Osteoblast (primary cell): ENCODE measurements at regions not wholly inside any gene's neighbourhood (a gene's known extent, or its start where the extent isn't known, plus 50 kb on each side); places are given as distances from the start of the nearest gene placed in this dataset.

Experiments used
- DNase-seq: peaks from one replicate; pipeline ENCODE4 v3.0.0; 2011; ENCODE audit warnings: low spot score, mixed read lengths; ENCODE audit not compliant: insufficient read length; ENCODE audit errors: missing footprints
- H2AFZ ChIP-seq: 2 replicates; pipeline ENCODE4 v1.6.0; 2011; ENCODE audit warnings: mild to moderate bottlenecking, low read length
- H3K27ac ChIP-seq: 2 replicates; pipeline ENCODE4 v1.5.1; 2011; ENCODE audit warnings: mild to moderate bottlenecking, low read depth, low read length, moderate library complexity
- H3K27me3 ChIP-seq: 2 replicates; pipeline ENCODE4 v1.6.0; 2012; ENCODE audit warnings: mild to moderate bottlenecking, control low read depth, inconsistent platforms, low read length, moderate library complexity; ENCODE audit not compliant: insufficient read depth
- H3K36me3 ChIP-seq: 2 replicates; pipeline ENCODE4 v1.5.1; 2011; ENCODE audit warnings: mild to moderate bottlenecking, low read length, control low read depth, moderate library complexity; ENCODE audit not compliant: insufficient read depth
- H3K4me1 ChIP-seq: 2 replicates; pipeline ENCODE4 v1.5.1; 2011; ENCODE audit warnings: mild to moderate bottlenecking, low read length, control low read depth, moderate library complexity; ENCODE audit not compliant: insufficient read depth
- H3K4me2 ChIP-seq: 2 replicates; pipeline ENCODE4 v1.6.0; 2011; ENCODE audit warnings: mild to moderate bottlenecking, low read length; ENCODE audit not compliant: insufficient read depth
- H3K4me3 ChIP-seq: fragments of 200-600 bp; sonication (generic); 3 replicates; pipeline ENCODE4 v1.5.1; 2012; ENCODE audit warnings: mild to moderate bottlenecking, low read length, inconsistent platforms; ENCODE audit not compliant: insufficient read depth
- H3K79me2 ChIP-seq: 2 replicates; pipeline ENCODE4 v1.6.0; 2012; ENCODE audit warnings: mild to moderate bottlenecking, low read length, control low read depth, inconsistent platforms; ENCODE audit not compliant: insufficient read depth
- H3K9me3 ChIP-seq: 2 replicates; pipeline ENCODE4 v1.5.1; 2011; ENCODE audit warnings: low read depth, low read length, control low read depth
- H4K20me1 ChIP-seq: 2 replicates; pipeline ENCODE4 v1.6.0; 2012; ENCODE audit warnings: mild to moderate bottlenecking, low read length, control low read depth; ENCODE audit not compliant: insufficient read depth
- CTCF ChIP-seq: IDR thresholded peaks from 2 replicates; pipeline ENCODE4 v1.5.1; 2011; ENCODE audit warnings: mild to moderate bottlenecking, low read depth, low read length, moderate library complexity; ENCODE audit errors: extremely low read depth

- peaks cover 2% of the 10 kb centered on the region for H3K9me3 ChIP-seq
- H3K36me3 ChIP-seq = no peaks in the 10 kb centered on the region
- no peak overlapping the region for H3K27ac ChIP-seq
- no peaks in the 10 kb centered on the region for H3K4me1 ChIP-seq
- no peak overlapping the region for H3K4me2 ChIP-seq
- H3K79me2 ChIP-seq = no peaks in the 10 kb centered on the region
- no peak for TF ChIP-seq CTCF
- DNase-seq = no peak
- H4K20me1 ChIP-seq = no peaks in the 10 kb centered on the region
- no peaks in the 10 kb centered on the region for H3K27me3 ChIP-seq
- H2AFZ ChIP-seq = no peak overlapping the region
- H3K4me3 ChIP-seq = no peak overlapping the region
Observed at GRCh38 chr7:119415682-119416081, 857.3 kb upstream of the KCND2 start.

DNA sequence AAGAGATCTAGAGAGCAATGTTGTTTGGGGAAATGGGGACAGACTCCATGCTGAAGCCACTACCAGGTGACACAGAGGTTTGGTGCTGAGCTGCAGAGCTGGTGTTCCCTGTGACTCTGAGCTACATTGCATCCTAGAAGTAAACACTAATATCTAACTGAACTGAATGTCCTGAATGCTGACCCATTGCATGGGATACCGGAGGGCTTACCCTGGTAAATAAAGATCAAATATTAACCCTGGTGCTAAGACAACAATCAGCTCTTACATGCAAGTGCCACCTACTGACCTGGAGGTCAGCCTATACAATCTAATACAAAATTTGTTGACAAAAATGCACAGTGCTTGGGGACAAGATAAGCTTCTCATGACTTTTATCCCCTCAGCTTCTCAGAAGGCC, 851.3 kb upstream of the KCND2 start:
- H3K4me2 ChIP-seq = no peak overlapping the region
- no peaks in the 10 kb centered on the region for H3K27me3 ChIP-seq
- no peak for TF ChIP-seq CTCF
- no peaks in the 10 kb centered on the region for H3K36me3 ChIP-seq
- no peak overlapping the region for H2AFZ ChIP-seq
- H3K4me3 ChIP-seq = no peak overlapping the region
- no peaks in the 10 kb centered on the region for H3K79me2 ChIP-seq
- H4K20me1 ChIP-seq = no peaks in the 10 kb centered on the region
- H3K9me3 ChIP-seq = peaks cover 4% of the 10 kb centered on the region
- no peak for DNase-seq
- H3K4me1 ChIP-seq = no peaks in the 10 kb centered on the region
- H3K27ac ChIP-seq = no peak overlapping the region

DNA sequence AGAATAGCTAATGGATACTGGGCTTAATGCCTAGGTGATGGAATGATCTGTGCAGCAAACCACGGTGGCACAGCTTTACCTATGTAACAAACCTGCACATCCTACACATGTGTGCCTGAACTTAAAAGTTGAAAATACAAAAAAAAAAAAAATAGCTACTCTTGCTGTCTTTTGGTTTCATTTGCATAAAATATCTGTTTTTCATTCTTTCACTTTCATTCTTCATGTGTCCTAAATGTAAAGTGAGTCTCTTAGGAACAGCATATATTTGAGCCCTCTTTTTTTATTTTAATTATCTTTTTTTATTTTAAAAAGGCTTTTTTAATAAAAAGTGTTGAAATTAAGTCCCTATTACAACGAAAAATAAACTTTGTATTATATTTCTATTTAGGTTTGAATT, 836.1 kb upstream of the KCND2 start:
- no peaks in the 10 kb centered on the region for H3K36me3 ChIP-seq
- no peak for TF ChIP-seq CTCF
- H3K4me2 ChIP-seq = no peak overlapping the region
- no peaks in the 10 kb centered on the region for H3K27me3 ChIP-seq
- no peaks in the 10 kb centered on the region for H3K79me2 ChIP-seq
- no peak overlapping the region for H2AFZ ChIP-seq
- no peaks in the 10 kb centered on the region for H3K4me1 ChIP-seq
- peaks cover 2% of the 10 kb centered on the region for H3K9me3 ChIP-seq
- no peaks in the 10 kb centered on the region for H4K20me1 ChIP-seq
- no peak overlapping the region for H3K27ac ChIP-seq
- no peak for DNase-seq
- no peak overlapping the region for H3K4me3 ChIP-seq

DNA sequence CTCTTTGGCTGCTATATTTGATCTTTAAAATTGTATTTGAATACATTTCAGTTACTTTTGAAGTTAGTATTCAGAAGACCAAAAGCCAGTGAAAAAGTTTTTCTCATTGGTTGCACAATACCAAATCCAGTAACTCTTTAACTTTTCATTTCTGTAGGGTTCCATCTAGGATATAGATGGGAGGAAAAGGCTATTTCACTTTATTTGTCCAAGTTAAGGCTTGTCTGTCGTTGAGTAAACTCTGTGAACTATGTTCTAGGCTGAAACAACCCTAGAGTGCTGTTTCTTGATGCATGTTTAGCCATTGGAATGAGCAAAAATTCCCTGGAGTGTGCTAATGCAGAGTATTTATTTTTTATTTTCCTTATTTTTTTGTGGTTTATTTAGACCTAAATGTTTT, 834.7 kb upstream of the KCND2 start:
- H3K27ac ChIP-seq = no peak overlapping the region
- no peaks in the 10 kb centered on the region for H3K27me3 ChIP-seq
- no peak overlapping the region for H3K4me2 ChIP-seq
- no peak overlapping the region for H2AFZ ChIP-seq
- no peaks in the 10 kb centered on the region for H3K36me3 ChIP-seq
- TF ChIP-seq CTCF = no peak
- H4K20me1 ChIP-seq = no peaks in the 10 kb centered on the region
- DNase-seq = no peak
- no peak overlapping the region for H3K4me3 ChIP-seq
- no peaks in the 10 kb centered on the region for H3K4me1 ChIP-seq
- no peaks in the 10 kb centered on the region for H3K79me2 ChIP-seq
- H3K9me3 ChIP-seq = peaks cover 2% of the 10 kb centered on the region
